ENCODE measurements at regions not wholly inside any gene's neighbourhood (a gene's known extent, or its start where the extent isn't known, plus 50 kb on each side); places are given as distances from the start of the nearest gene placed in this dataset.

DNA sequence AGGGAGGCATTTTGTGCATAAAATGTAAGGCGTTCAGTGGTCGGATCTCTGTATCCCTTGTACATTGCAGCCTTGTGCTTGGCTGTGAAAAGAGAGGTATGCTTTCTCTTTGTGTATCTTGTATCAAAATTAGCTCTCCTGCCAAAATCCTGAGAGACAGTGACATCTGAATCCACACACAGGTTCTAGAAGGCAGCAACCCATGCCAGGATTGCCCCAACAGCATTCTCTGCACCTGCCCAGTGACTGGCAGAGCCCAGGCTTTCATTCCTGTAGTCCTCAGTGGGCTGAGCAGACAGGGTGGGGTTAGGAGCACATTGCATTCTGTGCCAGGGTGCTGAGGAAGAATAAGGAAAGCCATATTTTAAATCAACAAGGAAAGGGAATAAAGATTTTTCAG, 740.3 kb upstream of the RAB6C start:
- TF ChIP-seq, protein P1, sequence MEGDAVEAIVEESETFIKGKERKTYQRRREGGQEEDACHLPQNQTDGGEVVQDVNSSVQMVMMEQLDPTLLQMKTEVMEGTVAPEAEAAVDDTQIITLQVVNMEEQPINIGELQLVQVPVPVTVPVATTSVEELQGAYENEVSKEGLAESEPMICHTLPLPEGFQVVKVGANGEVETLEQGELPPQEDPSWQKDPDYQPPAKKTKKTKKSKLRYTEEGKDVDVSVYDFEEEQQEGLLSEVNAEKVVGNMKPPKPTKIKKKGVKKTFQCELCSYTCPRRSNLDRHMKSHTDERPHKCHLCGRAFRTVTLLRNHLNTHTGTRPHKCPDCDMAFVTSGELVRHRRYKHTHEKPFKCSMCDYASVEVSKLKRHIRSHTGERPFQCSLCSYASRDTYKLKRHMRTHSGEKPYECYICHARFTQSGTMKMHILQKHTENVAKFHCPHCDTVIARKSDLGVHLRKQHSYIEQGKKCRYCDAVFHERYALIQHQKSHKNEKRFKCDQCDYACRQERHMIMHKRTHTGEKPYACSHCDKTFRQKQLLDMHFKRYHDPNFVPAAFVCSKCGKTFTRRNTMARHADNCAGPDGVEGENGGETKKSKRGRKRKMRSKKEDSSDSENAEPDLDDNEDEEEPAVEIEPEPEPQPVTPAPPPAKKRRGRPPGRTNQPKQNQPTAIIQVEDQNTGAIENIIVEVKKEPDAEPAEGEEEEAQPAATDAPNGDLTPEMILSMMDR (IDR thresholded peaks at IDR 0.05): no peak
- no peak for TF ChIP-seq POLR2A (IDR thresholded peaks at IDR 0.05)

Measured in testis (tissue), 2 donors.